ENCODE measurements at regions not wholly inside any gene's neighbourhood (a gene's known extent, or its start where the extent isn't known, plus 50 kb on each side); places are given as distances from the start of the nearest gene placed in this dataset.

- Histone ChIP-seq H3K36me3 (ENCODE audit: control insufficient read depth in 1 of 2, insufficient read depth in 2 of 2, low read length in 2 of 2) (no peaks in the 10 kb centered on the region), H3K4me3 (replicated peaks in 1 of 2; ENCODE audit: low read depth in 1 of 2, low read length in 2 of 2) (no peak overlapping the region), H3K4me1 (ENCODE audit: control insufficient read depth in 1 of 2, insufficient read depth in 2 of 2, low read length in 2 of 2) (peaks cover 3 to 6% of the 10 kb centered on the region in 2 experiments; a peak in 3 of 4 replicates), H3K79me2 (ENCODE audit: insufficient read depth, low read length) (peaks cover 5% of the 10 kb centered on the region; the same call in 1 of the 2 replicates), H3K9ac (ENCODE audit: low read length) (no peak overlapping the region), H3K9me3 (ENCODE audit: control insufficient read depth in 1 of 2, insufficient read depth in 1 of 2, low read depth in 1 of 2, low read length in 2 of 2) (no peaks in the 10 kb centered on the region), H2AFZ (ENCODE audit: low read depth, low read length, poor library complexity, severe bottlenecking) (no peak overlapping the region), H3K27ac (ENCODE audit: low read depth, low read length) (no peak overlapping the region), H3K4me2 (ENCODE audit: low read length) (no peak overlapping the region), H3K9me2 (ENCODE audit: insufficient read depth) (no peaks in the 10 kb centered on the region), H4K20me1 (ENCODE audit: insufficient read depth) (no peaks in the 10 kb centered on the region), H3K27me3 (ENCODE audit: insufficient read depth, low read length) (no peaks in the 10 kb centered on the region)
- intact Hi-C loops (cut with micrococcal nuclease) = no loop called here
- DNase-seq (ENCODE audit: low read depth, low spot score) (no peak), ATAC-seq (no peak)
- no TSS peak for BruUV-seq (replicated peaks)
- no peak for TF ChIP-seq CBX3 (IDR thresholded peaks at IDR 0.05; ENCODE audit: low read depth)
- no peak for TF ChIP-seq FOSL1 (IDR thresholded peaks at IDR 0.05; ENCODE audit: low read depth)
- TF ChIP-seq JUND (IDR thresholded peaks at IDR 0.05) = no peak
- TF ChIP-seq SIN3A (IDR thresholded peaks at IDR 0.05; ENCODE audit: low read depth) = no peak
- TF ChIP-seq, protein P1, sequence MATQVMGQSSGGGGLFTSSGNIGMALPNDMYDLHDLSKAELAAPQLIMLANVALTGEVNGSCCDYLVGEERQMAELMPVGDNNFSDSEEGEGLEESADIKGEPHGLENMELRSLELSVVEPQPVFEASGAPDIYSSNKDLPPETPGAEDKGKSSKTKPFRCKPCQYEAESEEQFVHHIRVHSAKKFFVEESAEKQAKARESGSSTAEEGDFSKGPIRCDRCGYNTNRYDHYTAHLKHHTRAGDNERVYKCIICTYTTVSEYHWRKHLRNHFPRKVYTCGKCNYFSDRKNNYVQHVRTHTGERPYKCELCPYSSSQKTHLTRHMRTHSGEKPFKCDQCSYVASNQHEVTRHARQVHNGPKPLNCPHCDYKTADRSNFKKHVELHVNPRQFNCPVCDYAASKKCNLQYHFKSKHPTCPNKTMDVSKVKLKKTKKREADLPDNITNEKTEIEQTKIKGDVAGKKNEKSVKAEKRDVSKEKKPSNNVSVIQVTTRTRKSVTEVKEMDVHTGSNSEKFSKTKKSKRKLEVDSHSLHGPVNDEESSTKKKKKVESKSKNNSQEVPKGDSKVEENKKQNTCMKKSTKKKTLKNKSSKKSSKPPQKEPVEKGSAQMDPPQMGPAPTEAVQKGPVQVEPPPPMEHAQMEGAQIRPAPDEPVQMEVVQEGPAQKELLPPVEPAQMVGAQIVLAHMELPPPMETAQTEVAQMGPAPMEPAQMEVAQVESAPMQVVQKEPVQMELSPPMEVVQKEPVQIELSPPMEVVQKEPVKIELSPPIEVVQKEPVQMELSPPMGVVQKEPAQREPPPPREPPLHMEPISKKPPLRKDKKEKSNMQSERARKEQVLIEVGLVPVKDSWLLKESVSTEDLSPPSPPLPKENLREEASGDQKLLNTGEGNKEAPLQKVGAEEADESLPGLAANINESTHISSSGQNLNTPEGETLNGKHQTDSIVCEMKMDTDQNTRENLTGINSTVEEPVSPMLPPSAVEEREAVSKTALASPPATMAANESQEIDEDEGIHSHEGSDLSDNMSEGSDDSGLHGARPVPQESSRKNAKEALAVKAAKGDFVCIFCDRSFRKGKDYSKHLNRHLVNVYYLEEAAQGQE (IDR thresholded peaks at IDR 0.05; ENCODE audit: low read depth) = no peak
- TF ChIP-seq SP1 (IDR thresholded peaks at IDR 0.05; ENCODE audit: low read depth) = no peak
- TF ChIP-seq EGR1 (IDR thresholded peaks at IDR 0.05; ENCODE audit: low read depth) = no peak
- no peak for TF ChIP-seq EZH2 (IDR thresholded peaks at IDR 0.05)
- ChIA-PET POLR2A (no interaction called here), CTCF (no interaction called here), RAD21 (ENCODE audit: low non-redundant PET in 1 of 2, low total read pairs in 2 of 2, uncharacterized antibody in 2 of 2, unreplicated experiment in 2 of 2) (no interaction called here)
Observed at GRCh38 chr4:118589471-118590055, 95.6 kb upstream of the METTL14 start.
